ENCODE measurements at regions not wholly inside any gene's neighbourhood (a gene's known extent, or its start where the extent isn't known, plus 50 kb on each side); places are given as distances from the start of the nearest gene placed in this dataset.

DNA sequence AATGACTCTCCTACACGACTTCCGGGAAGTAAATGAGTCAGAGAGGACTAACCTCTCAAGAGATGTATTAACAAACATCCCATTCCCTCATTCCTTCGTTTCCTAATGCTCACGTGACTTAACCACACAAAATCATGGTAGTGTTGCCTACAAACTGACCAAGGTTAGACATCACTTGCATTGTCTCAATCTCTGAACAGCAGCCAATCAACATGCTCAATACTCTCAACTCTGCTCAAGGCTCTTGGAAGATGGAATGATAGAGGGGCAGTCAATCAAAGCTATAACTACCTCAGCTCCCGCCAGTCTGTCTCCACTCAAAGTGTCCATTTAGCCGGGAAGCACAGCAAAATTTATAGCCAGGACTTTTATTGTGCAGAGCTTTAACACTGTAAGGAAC is 143.8 kb upstream of the PIK3R1 start (continued):
- TF ChIP-seq POU2F2 (IDR thresholded peaks at IDR 0.05; ENCODE audit: borderline replicate concordance, low read depth, low read length) (no peak), GATAD2B (conservative IDR thresholded peaks at IDR 0.05; ENCODE audit: low read depth) (no peak), NFXL1 (IDR thresholded peaks at IDR 0.05; ENCODE audit: borderline replicate concordance) (no peak), CREB1 (IDR thresholded peaks at IDR 0.05; ENCODE audit: low read depth) (no peak), NFYA (IDR thresholded peaks at IDR 0.05; ENCODE audit: borderline replicate concordance, low read depth, low read length) (no peak), SUPT20H (IDR thresholded peaks at IDR 0.05; ENCODE audit: borderline replicate concordance, control insufficient read depth, low read depth, low read length) (no peak), SP1 (IDR thresholded peaks at IDR 0.05; ENCODE audit: low read depth, low read length) (no peak)
- TF ChIP-seq, protein P1, sequence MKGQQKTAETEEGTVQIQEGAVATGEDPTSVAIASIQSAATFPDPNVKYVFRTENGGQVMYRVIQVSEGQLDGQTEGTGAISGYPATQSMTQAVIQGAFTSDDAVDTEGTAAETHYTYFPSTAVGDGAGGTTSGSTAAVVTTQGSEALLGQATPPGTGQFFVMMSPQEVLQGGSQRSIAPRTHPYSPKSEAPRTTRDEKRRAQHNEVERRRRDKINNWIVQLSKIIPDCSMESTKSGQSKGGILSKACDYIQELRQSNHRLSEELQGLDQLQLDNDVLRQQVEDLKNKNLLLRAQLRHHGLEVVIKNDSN (IDR thresholded peaks at IDR 0.05; ENCODE audit: borderline replicate concordance, extremely low read length, insufficient read depth, low read depth, low read length): peak; percentile 9
- TF ChIP-seq, protein P2, sequence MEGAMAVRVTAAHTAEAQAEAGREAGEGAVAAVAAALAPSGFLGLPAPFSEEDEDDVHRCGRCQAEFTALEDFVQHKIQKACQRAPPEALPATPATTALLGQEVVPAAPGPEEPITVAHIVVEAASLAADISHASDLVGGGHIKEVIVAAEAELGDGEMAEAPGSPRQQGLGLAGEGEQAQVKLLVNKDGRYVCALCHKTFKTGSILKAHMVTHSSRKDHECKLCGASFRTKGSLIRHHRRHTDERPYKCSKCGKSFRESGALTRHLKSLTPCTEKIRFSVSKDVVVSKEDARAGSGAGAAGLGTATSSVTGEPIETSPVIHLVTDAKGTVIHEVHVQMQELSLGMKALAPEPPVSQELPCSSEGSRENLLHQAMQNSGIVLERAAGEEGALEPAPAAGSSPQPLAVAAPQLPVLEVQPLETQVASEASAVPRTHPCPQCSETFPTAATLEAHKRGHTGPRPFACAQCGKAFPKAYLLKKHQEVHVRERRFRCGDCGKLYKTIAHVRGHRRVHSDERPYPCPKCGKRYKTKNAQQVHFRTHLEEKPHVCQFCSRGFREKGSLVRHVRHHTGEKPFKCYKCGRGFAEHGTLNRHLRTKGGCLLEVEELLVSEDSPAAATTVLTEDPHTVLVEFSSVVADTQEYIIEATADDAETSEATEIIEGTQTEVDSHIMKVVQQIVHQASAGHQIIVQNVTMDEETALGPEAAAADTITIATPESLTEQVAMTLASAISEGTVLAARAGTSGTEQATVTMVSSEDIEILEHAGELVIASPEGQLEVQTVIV (IDR thresholded peaks at IDR 0.05; ENCODE audit: borderline replicate concordance, partially characterized antibody): no peak

DNA sequence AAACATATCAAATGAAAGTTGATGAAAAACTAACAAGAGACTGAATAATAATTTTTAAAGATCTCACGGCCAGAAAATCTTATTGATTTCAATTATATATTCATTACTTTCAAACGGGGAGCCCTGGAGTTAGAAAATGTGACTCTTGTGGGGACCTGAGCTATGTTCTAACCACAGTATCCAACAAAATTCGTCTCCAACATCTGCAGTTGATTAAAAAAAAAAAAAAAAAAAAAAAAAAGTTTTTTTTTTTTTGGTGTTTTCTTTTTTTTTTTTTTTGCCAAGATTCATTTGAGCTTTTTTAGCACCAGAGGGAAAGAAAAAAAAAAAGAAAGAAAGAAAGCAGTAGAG is 144.3 kb upstream of the PIK3R1 start:
- RAD21 ChIA-PET (ENCODE audit: unreplicated experiment): interaction anchor here (0.7 kb wide), 2 partner anchors 464 to 637 kb away, joined by 3 read pairs; no protein-coding TSS in a partner anchor
- CTCF ChIA-PET: no interaction called here
- intact Hi-C loops (cut with micrococcal nuclease; ENCODE audit: unreplicated experiment): loop anchor here (2.0 to 5.0 kb wide), 3 partner anchors 28 to 171 kb away; no protein-coding TSS in a partner anchor
- no peaks in the 10 kb centered on the region for H4K20me1 ChIP-seq (ENCODE audit: control insufficient read depth, insufficient read depth)
- 12% methylated on average over 3 of the region's 3 CpGs for WGBS (ENCODE audit: insufficient coverage, insufficient replicate concordance, low lambda C conversion rate, missing lambda C conversion rate)
- no peaks in the 10 kb centered on the region for H3K27me3 ChIP-seq (replicated peaks in 1 of 2; ENCODE audit: control insufficient read depth in 2 of 2, insufficient read depth in 2 of 2, low read length in 1 of 2)
- peaks cover 14% of the 10 kb centered on the region for H3K4me1 ChIP-seq (ENCODE audit: control insufficient read depth, insufficient read depth, low read length)
- FAIRE-seq (no peak), ATAC-seq (no peak), DNase-seq (ENCODE audit: low read depth, low spot score) (no peak)
- in situ Hi-C loops (cut with MboI): no loop called here
- no TSS peak for BruUV-seq (replicated peaks)
- no peak overlapping the region for H3K27ac ChIP-seq (ENCODE audit: control insufficient read depth, insufficient read depth)
- H3K9me3 ChIP-seq (replicated peaks; ENCODE audit: control insufficient read depth, insufficient read depth, low read length): no peaks in the 10 kb centered on the region; the same call in 2 of the 3 replicates
- H2AFZ ChIP-seq (ENCODE audit: control insufficient read depth, low read depth, low read length): no peak overlapping the region
- no peaks in the 10 kb centered on the region for H3K36me3 ChIP-seq (ENCODE audit: control insufficient read depth in 2 of 2, insufficient read depth in 2 of 2, low read length in 1 of 2)
- POLR2A ChIA-PET: interaction anchor here (0.6 kb wide), 1 partner anchor 30 kb away, joined by 4 read pairs; no protein-coding TSS in a partner anchor
- no peaks in the 10 kb centered on the region for H3K79me2 ChIP-seq (ENCODE audit: control insufficient read depth, insufficient read depth, low read length)
- H3K4me3 ChIP-seq: no peak overlapping the region
- no peak for TF ChIP-seq LARP7 (IDR thresholded peaks at IDR 0.05)
- 0 out of 2 replicates have a peak, but pooled peaks have one; percentile 29 for TF ChIP-seq ZNF384 (IDR thresholded peaks at IDR 0.05; ENCODE audit: borderline replicate concordance, low read depth, low read length)
- H3K4me2 ChIP-seq (ENCODE audit: control insufficient read depth, insufficient read depth): peak overlapping the region; percentile 21; the same call in 1 of the 2 replicates
- SMC1A ChIA-PET (ENCODE audit: uncharacterized antibody, unreplicated experiment): no interaction called here
- H3K9ac ChIP-seq (ENCODE audit: control insufficient read depth, insufficient read depth, low read length): no peak overlapping the region
